Endothelial cell of umbilical vein (primary cell): ENCODE measurements at regions not wholly inside any gene's neighbourhood (a gene's known extent, or its start where the extent isn't known, plus 50 kb on each side); places are given as distances from the start of the nearest gene placed in this dataset.
A peak's percentile ranks its signal among the peaks of the same experiment; 100 is the strongest.

Source experiments
- BruUV-seq: library from RNA; stranded (reverse); fragments of 400-500 nt; replicated peaks from 2 replicates; lab custom pipeline; 2021; lab: Mats Ljungman, UMichigan
- CTCF ChIA-PET: fragments of 300-600, 350-600 bp; sonication (Branson Sonifier 250); formaldehyde crosslinking; loops from one replicate; lab custom pipeline; 2021; ENCODE audit warnings: antibody characterized with exemption, inconsistent platforms; lab: Charles Lee
- POLR2A ChIA-PET: fragments of 300-600, 350-600 bp; sonication (Branson Sonifier 250); formaldehyde crosslinking; loops from one replicate; lab custom pipeline; 2021; ENCODE audit warnings: antibody characterized with exemption, inconsistent platforms; lab: Charles Lee
- DNase-seq: peaks from one replicate; pipeline ENCODE4 v3.0.0-alpha.2; 2011; ENCODE audit warnings: low read depth, low spot score
- FAIRE-seq: peaks from 2 replicates; lab custom pipeline; 2011; peaks lifted over from hg19 to GRCh38; lab: Jason Lieb, UNC
- H2AFZ ChIP-seq: 2 replicates; pipeline ENCODE4 v1.6.0; 2012; ENCODE audit warnings: low read depth, low read length, control low read depth, inconsistent platforms
- H3K27ac ChIP-seq: 2 replicates; pipeline ENCODE4 v1.5.1; 2011; ENCODE audit warnings: low read depth, mild to moderate bottlenecking, control low read depth, low read length, moderate library complexity; ENCODE audit not compliant: insufficient read depth
- H3K27me3 ChIP-seq, 2 experiments: 2 replicates each; pipeline versions ENCODE4 v1.6.0 to v1.6.1; 2011; ENCODE audit warnings: low read length in 2 of 2, mixed read lengths in 1 of 2; ENCODE audit not compliant: control insufficient read depth in 2 of 2, insufficient read depth in 2 of 2
- H3K36me3 ChIP-seq, 2 experiments: 2 replicates in 1 of 2; 3 replicates in 1 of 2; pipeline ENCODE4 v1.5.1; 2011; ENCODE audit warnings: low read length in 2 of 2, mild to moderate bottlenecking in 1 of 2, moderate library complexity in 1 of 2; ENCODE audit not compliant: control insufficient read depth in 2 of 2, insufficient read depth in 2 of 2; ENCODE audit errors: extremely low read depth in 1 of 2
- H3K4me1 ChIP-seq: 3 replicates; pipeline ENCODE4 v1.5.1; 2011; ENCODE audit warnings: mild to moderate bottlenecking, low read length; ENCODE audit not compliant: control insufficient read depth, insufficient read depth; ENCODE audit errors: extremely low read depth
- H3K4me2 ChIP-seq: 2 replicates; pipeline ENCODE4 v1.6.1; 2011; ENCODE audit warnings: low read length, control low read depth, mixed read lengths; ENCODE audit not compliant: insufficient read depth
- H3K4me3 ChIP-seq, 3 experiments: fragments of 200-600 bp in 1 of 3; sonication (generic), shearing (Covaris generic) in 1 of 3; replicated peaks in 1 of 3; 2 replicates each; pipeline ENCODE4 v1.5.1; 2011 to 2016; ENCODE audit warnings: control low read depth in 3 of 3, low read length in 3 of 3, mild to moderate bottlenecking in 2 of 3, inconsistent platforms in 1 of 3, low read depth in 1 of 3, moderate library complexity in 1 of 3; ENCODE audit not compliant: insufficient read depth in 1 of 3
- H3K79me2 ChIP-seq: 2 replicates; pipeline ENCODE4 v1.6.0; 2012; ENCODE audit warnings: low read length, inconsistent platforms; ENCODE audit not compliant: control insufficient read depth, insufficient read depth
- H3K9ac ChIP-seq: replicated peaks from 2 replicates; pipeline ENCODE3; 2011; ENCODE audit warnings: low read length, control low read depth; ENCODE audit not compliant: insufficient read depth; ENCODE audit errors: extremely low read depth
- H3K9me1 ChIP-seq: replicated peaks from 3 replicates; pipeline ENCODE4 v1.6.0; 2011; ENCODE audit warnings: mild to moderate bottlenecking, low read length; ENCODE audit not compliant: control insufficient read depth, insufficient read depth; ENCODE audit errors: extremely low read depth
- H3K9me3 ChIP-seq: replicated peaks from 2 replicates; pipeline ENCODE4 v1.5.1; 2012; ENCODE audit warnings: low read length, inconsistent platforms; ENCODE audit not compliant: control insufficient read depth, insufficient read depth
- H4K20me1 ChIP-seq: replicated peaks from 2 replicates; pipeline ENCODE3; 2011; ENCODE audit warnings: mild to moderate bottlenecking, low read length; ENCODE audit not compliant: control insufficient read depth, insufficient read depth; ENCODE audit errors: extremely low read depth
- CTCF ChIP-seq, 2 donors: IDR thresholded peaks; 1 replicate in 1 of 2; 2 replicates in 1 of 2; pipeline ENCODE4 v1.5.1; 2011; ENCODE audit warnings: low read length in 2 of 2, mild to moderate bottlenecking in 2 of 2, moderate library complexity in 2 of 2, control low read depth in 1 of 2, inconsistent platforms in 1 of 2, low read depth in 1 of 2; ENCODE audit not compliant: insufficient read depth in 1 of 2; ENCODE audit errors: extremely low read depth in 1 of 2
- EZH2 ChIP-seq: IDR thresholded peaks from 2 replicates; pipeline ENCODE4 v1.6.1; 2012; ENCODE audit warnings: borderline replicate concordance, low read depth, mild to moderate bottlenecking, moderate library complexity, low read length, inconsistent platforms; ENCODE audit not compliant: severe bottlenecking
- FOS ChIP-seq: IDR thresholded peaks from 2 replicates; pipeline ENCODE4 v1.6.1; 2011; ENCODE audit warnings: mild to moderate bottlenecking, low read length, moderate library complexity, borderline replicate concordance; ENCODE audit not compliant: insufficient read depth
- GATA2 ChIP-seq: IDR thresholded peaks from 2 replicates; pipeline ENCODE4 v1.7.0; 2011; ENCODE audit warnings: low read depth, mild to moderate bottlenecking, moderate library complexity, mixed read lengths, low read length; ENCODE audit not compliant: insufficient read length, insufficient read depth
- JUN ChIP-seq: IDR thresholded peaks from 2 replicates; pipeline ENCODE4 v1.6.1; 2011; ENCODE audit warnings: borderline replicate concordance, low read depth; ENCODE audit not compliant: insufficient read length, insufficient read depth
- MAX ChIP-seq: IDR thresholded peaks from 2 replicates; pipeline ENCODE4 v1.6.1; 2011; ENCODE audit not compliant: insufficient read depth, insufficient read length
- MYC ChIP-seq: IDR thresholded peaks from one replicate; pipeline ENCODE4 v1.6.1; 2011; ENCODE audit warnings: mild to moderate bottlenecking, low read depth, low read length
- POLR2A ChIP-seq: IDR thresholded peaks from 2 replicates; pipeline ENCODE4 v1.6.1; 2012; ENCODE audit warnings: low read depth, mild to moderate bottlenecking, control low read depth, low read length
- POLR2AphosphoS5 ChIP-seq: IDR thresholded peaks from 2 replicates; pipeline ENCODE4 v1.6.1; 2012; ENCODE audit warnings: low read depth, mild to moderate bottlenecking, control low read depth, low read length, moderate library complexity; ENCODE audit not compliant: insufficient read depth
- dilution Hi-C: fragments of 300-500 bp; cut with MboI; formaldehyde crosslinking; loops from one replicate; pipeline ENCODE4 v1.15.0; 2019; ENCODE audit warnings: low sequenced_read_pairs; ENCODE audit not compliant: extremely low pct_ligation_motif_present
- intact Hi-C: fragments of 100-400 bp; cut with micrococcal nuclease; formaldehyde crosslinking; loops from one replicate; pipeline ENCODE4 v1.10.0; 2022

- DNase-seq (peak; percentile 78), FAIRE-seq (peak; percentile 86)
- ChIA-PET CTCF (no interaction called here), POLR2A (no interaction called here)
- dilution Hi-C loops (no loop called here), intact Hi-C loops (no loop called here)
- no peak overlapping the region for H2AFZ ChIP-seq
- TF ChIP-seq MYC (no peak), POLR2A (no peak), FOS (peak; percentile 38)
- H3K79me2 ChIP-seq = no peaks in the 10 kb centered on the region
- peaks cover 6% of the 10 kb centered on the region for H3K4me1 ChIP-seq
- BruUV-seq = no TSS peak
- H3K27ac ChIP-seq = no peak overlapping the region
- H4K20me1 ChIP-seq = no peaks in the 10 kb centered on the region
- H3K9ac ChIP-seq = no peak overlapping the region
- no peaks in the 10 kb centered on the region for H3K9me1 ChIP-seq
- no peaks in the 10 kb centered on the region for H3K36me3 ChIP-seq
- no peak overlapping the region for H3K4me2 ChIP-seq
- no peaks in the 10 kb centered on the region for H3K9me3 ChIP-seq
- H3K4me3 ChIP-seq = no peak overlapping the region
- no peaks in the 10 kb centered on the region for H3K27me3 ChIP-seq
Measured at GRCh38 chr3:115330430-115330829, 183.3 kb upstream of the ZBTB20 start.

- no peak overlapping the region for H3K4me2 ChIP-seq
- H2AFZ ChIP-seq = no peak overlapping the region
- no peaks in the 10 kb centered on the region for H3K36me3 ChIP-seq
- no peaks in the 10 kb centered on the region for H3K9me3 ChIP-seq
- no TSS peak for BruUV-seq
- H3K9ac ChIP-seq = no peak overlapping the region
- no peaks in the 10 kb centered on the region for H4K20me1 ChIP-seq
- peaks cover 6% of the 10 kb centered on the region for H3K4me1 ChIP-seq
- no peak overlapping the region for H3K27ac ChIP-seq
- TF ChIP-seq CTCF (IDR thresholded peaks at IDR 0.05; ENCODE audit: extremely low read depth in 1 of 2, insufficient read depth in 1 of 2, low read depth in 1 of 2, low read length in 2 of 2) (no peak), JUN (no peak), POLR2AphosphoS5 (no peak), EZH2 (no peak), FOS (no peak), POLR2A (no peak), GATA2 (no peak), MYC (no peak), MAX (no peak)
- H3K27me3 ChIP-seq = no peaks in the 10 kb centered on the region
- DNase-seq = no peak
- H3K79me2 ChIP-seq = no peaks in the 10 kb centered on the region
- H3K4me3 ChIP-seq = no peak overlapping the region
- no peak for FAIRE-seq
- CTCF ChIA-PET = no interaction called here
- no peaks in the 10 kb centered on the region for H3K9me1 ChIP-seq
- dilution Hi-C loops = no loop called here
- POLR2A ChIA-PET = no interaction called here
- intact Hi-C loops = no loop called here
Measured at GRCh38 chr3:115332998-115333397, 185.9 kb upstream of the ZBTB20 start.
